ENCODE measurements at regions not wholly inside any gene's neighbourhood (a gene's known extent, or its start where the extent isn't known, plus 50 kb on each side); places are given as distances from the start of the nearest gene placed in this dataset.
A peak's percentile ranks its signal among the peaks of the same experiment; 100 is the strongest.

GRCh38 chr9:91151718-91152095, 210.0 kb downstream of the AUH start:
- Mint-ChIP-seq H3K4me3 (peak overlapping the region in 2 of 3 donors; percentile 35 to 45), H3K27ac (peak overlapping the region in 1 of 2 donors; percentile 47), H3K9me3 (peaks cover 0 to 3% (median 2%) of the 10 kb centered on the region in 3 donors), H3K27me3 (peaks cover 0 to 2% of the 10 kb centered on the region in 2 donors), H3K36me3 (no peaks in the 10 kb centered on the region), H3K4me1 (peaks cover 35 to 59% (median 46%) of the 10 kb centered on the region in 3 donors)
- POLR2A ChIA-PET, result interaction anchor here in 1 of 2 donors (0.5 kb wide), 1 partner anchor 12 kb away, joined by 4 read pairs; no protein-coding TSS in a partner anchor
- DNase-seq (no peak), ATAC-seq (replicated peaks in 1 of 4) (no peak)
- Histone ChIP-seq H3K36me3 (ENCODE audit: control insufficient read depth in 2 of 2, extremely low read depth in 1 of 2, insufficient read depth in 1 of 2, low read length in 1 of 2) (no peaks in the 10 kb centered on the region), H3K9me3 (no peaks in the 10 kb centered on the region), H3K27me3 (replicated peaks in 1 of 2; ENCODE audit: control insufficient read depth in 2 of 2, extremely low read depth in 1 of 2, insufficient read depth in 2 of 2, low read length in 1 of 2) (no peaks in the 10 kb centered on the region), H3K4me1 (ENCODE audit: control insufficient read depth in 1 of 2, extremely low read depth in 1 of 2, insufficient read depth in 2 of 2, low read length in 2 of 2) (peaks cover 16 to 67% of the 10 kb centered on the region in 2 experiments), H3K4me3 (ENCODE audit: control insufficient read depth in 1 of 2, extremely low read depth in 1 of 2, low read length in 1 of 2) (no peak overlapping the region), H3K27ac (ENCODE audit: low read length) (peak overlapping the region; percentile 48)
- CTCF ChIA-PET, result interaction anchor here in 1 of 2 donors (1.3 to 1.4 kb wide), 3 partner anchors 41 to 102 kb away, joined by 3 to 4 read pairs (median 4); no protein-coding TSS in a partner anchor
- 40% methylated on average over 2 of the region's 4 CpGs for WGBS (ENCODE audit: insufficient coverage)

DNA sequence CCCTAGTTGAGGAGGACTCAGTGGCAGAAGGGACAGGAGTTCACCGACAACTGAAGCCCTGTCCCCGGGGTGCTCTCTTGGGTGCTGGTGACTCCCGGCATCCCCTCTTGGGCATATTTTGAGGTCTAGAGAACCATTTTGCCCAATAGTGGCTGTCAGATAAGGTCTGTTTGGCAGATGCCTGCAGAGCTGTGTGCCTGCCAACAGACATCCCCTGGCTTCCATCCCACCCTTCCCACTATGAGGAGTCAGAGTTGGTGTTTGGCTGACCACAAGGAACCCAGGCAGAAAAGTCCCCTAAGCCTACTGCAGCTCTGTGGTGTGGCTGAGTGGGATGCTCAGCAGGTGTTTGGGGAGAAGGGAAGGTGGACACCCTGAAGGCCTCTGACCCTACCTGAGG, 207.0 kb downstream of the AUH start:
- Histone ChIP-seq H3K36me3 (ENCODE audit: control insufficient read depth in 2 of 2, extremely low read depth in 1 of 2, insufficient read depth in 1 of 2, low read length in 1 of 2) (no peaks in the 10 kb centered on the region), H3K4me1 (ENCODE audit: control insufficient read depth in 1 of 2, extremely low read depth in 1 of 2, insufficient read depth in 2 of 2, low read length in 2 of 2) (peaks cover 16 to 67% of the 10 kb centered on the region in 2 experiments), H3K27ac (ENCODE audit: low read length) (no peak overlapping the region), H3K4me3 (ENCODE audit: control insufficient read depth in 1 of 2, extremely low read depth in 1 of 2, low read length in 1 of 2) (no peak overlapping the region), H3K9me3 (no peaks in the 10 kb centered on the region), H3K27me3 (replicated peaks in 1 of 2; ENCODE audit: control insufficient read depth in 2 of 2, extremely low read depth in 1 of 2, insufficient read depth in 2 of 2, low read length in 1 of 2) (no peaks in the 10 kb centered on the region)
- Mint-ChIP-seq H3K27ac (no peak overlapping the region), H3K4me3 (no peak overlapping the region), H3K9me3 (no peaks in the 10 kb centered on the region), H3K36me3 (no peaks in the 10 kb centered on the region), H3K27me3 (peaks cover 0 to 2% of the 10 kb centered on the region in 2 donors), H3K4me1 (peaks cover 28 to 43% (median 30%) of the 10 kb centered on the region in 3 donors)
- DNase-seq, result no peak
- no peak for ATAC-seq (replicated peaks in 1 of 4)
- CTCF ChIA-PET, result no interaction called here
- WGBS (ENCODE audit: insufficient coverage), result no CpG with 5 or more reads among the region's 3 CpGs
- POLR2A ChIA-PET, result interaction anchor here in 1 of 2 donors (0.6 kb wide), 1 partner anchor 1835 kb away, joined by 5 read pairs; no protein-coding TSS in a partner anchor

DNA sequence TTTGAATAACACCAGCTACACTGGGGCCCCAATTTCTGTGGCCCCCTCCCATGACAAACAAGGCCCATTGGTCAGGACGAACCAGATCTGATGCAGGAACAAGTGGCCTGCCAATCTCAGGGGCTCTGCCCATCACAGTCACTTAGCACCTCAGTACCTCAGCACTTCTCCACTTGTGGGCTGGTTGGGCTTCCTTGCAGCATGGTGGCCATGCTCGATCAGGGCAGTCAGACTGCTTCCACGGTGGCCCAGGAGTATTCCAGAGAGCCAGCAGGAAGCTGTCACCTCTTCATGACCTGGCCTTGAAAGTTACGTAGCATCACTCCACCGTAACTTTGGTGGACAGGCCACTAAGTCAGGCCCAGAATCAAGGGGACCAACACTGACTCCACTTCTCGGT, 206.5 kb downstream of the AUH start:
- Histone ChIP-seq H3K9me3 (no peaks in the 10 kb centered on the region), H3K27me3 (replicated peaks in 1 of 2; ENCODE audit: control insufficient read depth in 2 of 2, extremely low read depth in 1 of 2, insufficient read depth in 2 of 2, low read length in 1 of 2) (no peaks in the 10 kb centered on the region), H3K4me1 (ENCODE audit: control insufficient read depth in 1 of 2, extremely low read depth in 1 of 2, insufficient read depth in 2 of 2, low read length in 2 of 2) (peaks cover 16 to 67% of the 10 kb centered on the region in 2 experiments), H3K4me3 (ENCODE audit: control insufficient read depth in 1 of 2, extremely low read depth in 1 of 2, low read length in 1 of 2) (no peak overlapping the region), H3K36me3 (ENCODE audit: control insufficient read depth in 2 of 2, extremely low read depth in 1 of 2, insufficient read depth in 1 of 2, low read length in 1 of 2) (no peaks in the 10 kb centered on the region), H3K27ac (ENCODE audit: low read length) (peak overlapping the region; percentile 61)
- peaks cover 26 to 41% (median 27%) of the 10 kb centered on the region in 3 donors for H3K4me1 Mint-ChIP-seq
- POLR2A ChIA-PET, result interaction anchor here in 1 of 2 donors (0.6 kb wide), 1 partner anchor 1835 kb away, joined by 5 read pairs; no protein-coding TSS in a partner anchor
- 90% methylated on average over 5 of the region's 6 CpGs for WGBS (ENCODE audit: insufficient coverage)
- CTCF ChIA-PET, result no interaction called here
- no peak for ATAC-seq (replicated peaks in 1 of 4)
- no peak for DNase-seq
- H3K9me3 Mint-ChIP-seq, result no peaks in the 10 kb centered on the region
- H3K27ac Mint-ChIP-seq, result no peak overlapping the region
- H3K36me3 Mint-ChIP-seq, result no peaks in the 10 kb centered on the region
- no peak overlapping the region for H3K4me3 Mint-ChIP-seq
- H3K27me3 Mint-ChIP-seq, result peaks cover 0 to 2% of the 10 kb centered on the region in 2 donors

DNA sequence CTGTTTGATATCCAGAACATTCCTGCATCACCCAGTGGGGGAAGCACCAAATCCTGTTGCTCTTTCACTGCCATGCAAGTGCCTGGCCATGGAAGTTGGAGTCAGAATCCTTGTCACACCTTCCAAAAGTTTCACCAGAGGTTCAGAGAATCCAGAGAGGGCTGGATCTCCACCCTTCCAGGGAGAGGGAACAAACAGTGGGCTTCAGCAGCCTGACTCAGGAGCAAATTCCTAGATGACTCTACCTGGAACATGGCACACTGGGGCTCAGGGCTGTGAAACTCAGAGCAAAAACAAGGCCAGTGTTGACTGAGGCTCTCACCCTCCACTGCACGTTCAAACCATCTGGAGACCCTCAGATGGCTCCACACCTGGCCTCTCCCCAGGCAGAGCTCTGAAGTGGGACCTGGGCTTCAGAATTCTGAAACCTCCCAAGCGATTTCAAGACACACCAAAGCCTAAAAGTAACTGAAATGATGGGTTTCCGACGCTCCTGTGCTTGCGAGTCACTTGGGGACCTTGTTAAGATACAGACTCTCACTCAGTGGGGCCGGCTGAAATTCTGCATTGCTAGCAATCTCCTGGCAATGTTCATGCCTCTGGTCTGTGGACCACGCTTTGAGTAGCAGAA, 205.9 kb downstream of the AUH start:
- ATAC-seq (replicated peaks in 1 of 4), result no peak
- Mint-ChIP-seq H3K4me1 (peaks cover 19 to 35% (median 20%) of the 10 kb centered on the region in 3 donors), H3K9me3 (no peaks in the 10 kb centered on the region), H3K27ac (no peak overlapping the region), H3K4me3 (no peak overlapping the region), H3K27me3 (peaks cover 0 to 2% of the 10 kb centered on the region in 2 donors), H3K36me3 (no peaks in the 10 kb centered on the region)
- WGBS (ENCODE audit: insufficient coverage), result 100% methylated on average over 2 of the region's 7 CpGs
- Histone ChIP-seq H3K4me3 (ENCODE audit: control insufficient read depth in 1 of 2, extremely low read depth in 1 of 2, low read length in 1 of 2) (no peak overlapping the region), H3K27ac (ENCODE audit: low read length) (peak overlapping the region; percentile 61), H3K27me3 (replicated peaks in 1 of 2; ENCODE audit: control insufficient read depth in 2 of 2, extremely low read depth in 1 of 2, insufficient read depth in 2 of 2, low read length in 1 of 2) (no peaks in the 10 kb centered on the region), H3K36me3 (ENCODE audit: control insufficient read depth in 2 of 2, extremely low read depth in 1 of 2, insufficient read depth in 1 of 2, low read length in 1 of 2) (no peaks in the 10 kb centered on the region), H3K9me3 (no peaks in the 10 kb centered on the region), H3K4me1 (ENCODE audit: control insufficient read depth in 1 of 2, extremely low read depth in 1 of 2, insufficient read depth in 2 of 2, low read length in 2 of 2) (peaks cover 12 to 66% of the 10 kb centered on the region in 2 experiments)
- POLR2A ChIA-PET, result no interaction called here
- no peak for DNase-seq
- CTCF ChIA-PET, result no interaction called here

DNA sequence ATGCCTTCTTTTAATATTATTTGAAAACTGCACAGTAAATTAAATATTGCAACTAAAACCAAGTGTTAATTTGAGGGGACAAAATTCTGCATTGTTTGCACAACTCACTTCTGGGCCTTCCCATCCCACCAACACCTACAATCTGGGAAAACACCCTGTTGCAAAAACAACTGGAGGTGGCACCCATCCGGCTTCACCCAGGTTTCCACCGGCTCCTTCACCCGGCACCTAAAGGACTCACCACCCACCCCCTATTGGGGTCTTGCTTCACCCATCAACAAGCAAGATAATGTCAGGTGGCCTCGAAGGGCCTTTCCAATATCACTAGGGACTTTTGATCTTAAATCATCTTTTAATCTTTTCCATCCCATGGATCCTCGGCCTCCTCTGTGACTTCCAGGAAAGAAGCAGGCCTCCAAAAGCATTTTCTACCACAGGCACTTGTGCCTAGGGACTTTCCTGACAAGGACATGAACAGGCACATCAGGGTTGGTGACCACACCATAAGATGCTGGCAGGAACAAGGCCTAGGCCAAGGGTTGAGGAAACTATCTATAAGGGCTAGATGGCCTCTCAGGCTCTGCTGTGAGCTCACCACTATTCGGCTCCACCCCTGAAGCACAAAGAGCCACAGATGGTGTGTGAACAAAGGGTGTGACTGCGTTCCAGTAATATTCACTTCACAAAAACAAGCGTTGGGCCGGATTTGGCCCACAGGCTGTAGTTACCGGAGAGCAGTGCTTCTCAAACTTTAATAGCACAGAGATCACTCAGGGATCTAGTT, 205.1 kb downstream of the AUH start:
- WGBS (ENCODE audit: insufficient coverage), result 83% methylated on average over 9 of the region's 10 CpGs
- H3K27ac Mint-ChIP-seq, result no peak overlapping the region
- peaks cover 0 to 2% of the 10 kb centered on the region in 2 donors for H3K27me3 Mint-ChIP-seq
- DNase-seq (peak in 8 of 35 experiments; percentile 22 to 54 (median 36)), ATAC-seq (replicated peaks in 1 of 4) (peak in 1 of 4 experiments; percentile 20)
- peaks cover 11 to 33% (median 13%) of the 10 kb centered on the region in 3 donors for H3K4me1 Mint-ChIP-seq
- no peaks in the 10 kb centered on the region for H3K36me3 Mint-ChIP-seq
- Histone ChIP-seq H3K4me1 (ENCODE audit: control insufficient read depth in 1 of 2, extremely low read depth in 1 of 2, insufficient read depth in 2 of 2, low read length in 2 of 2) (peaks cover 4 to 70% of the 10 kb centered on the region in 2 experiments), H3K4me3 (ENCODE audit: control insufficient read depth in 1 of 2, extremely low read depth in 1 of 2, low read length in 1 of 2) (no peak overlapping the region), H3K36me3 (ENCODE audit: control insufficient read depth in 2 of 2, extremely low read depth in 1 of 2, insufficient read depth in 1 of 2, low read length in 1 of 2) (no peaks in the 10 kb centered on the region), H3K9me3 (no peaks in the 10 kb centered on the region), H3K27me3 (replicated peaks in 1 of 2; ENCODE audit: control insufficient read depth in 2 of 2, extremely low read depth in 1 of 2, insufficient read depth in 2 of 2, low read length in 1 of 2) (no peaks in the 10 kb centered on the region), H3K27ac (ENCODE audit: low read length) (peak overlapping the region; percentile 61)
- H3K4me3 Mint-ChIP-seq, result no peak overlapping the region
- H3K9me3 Mint-ChIP-seq, result no peaks in the 10 kb centered on the region
- ChIA-PET CTCF (no interaction called here), POLR2A (no interaction called here)

DNA sequence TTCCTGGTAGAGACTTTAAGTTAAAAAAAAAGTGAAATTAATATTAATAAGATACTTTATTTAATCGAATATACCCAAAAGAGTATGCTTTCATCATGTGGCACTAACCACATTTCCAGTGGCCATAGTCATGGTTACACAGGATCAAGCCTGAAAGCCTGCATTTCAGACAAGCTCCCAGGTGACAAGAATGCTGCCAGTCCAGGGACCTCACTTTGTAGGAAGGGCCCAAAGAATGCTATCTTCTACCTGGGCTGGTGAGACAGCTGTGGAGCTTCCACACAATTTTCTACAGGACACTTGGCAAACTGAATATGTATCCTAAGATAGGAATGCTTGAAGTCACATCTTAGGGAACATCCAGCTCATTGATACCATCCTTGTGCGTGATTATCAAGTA, 203.8 kb downstream of the AUH start:
- Histone ChIP-seq H3K4me1 (ENCODE audit: control insufficient read depth in 1 of 2, extremely low read depth in 1 of 2, insufficient read depth in 2 of 2, low read length in 2 of 2) (peaks cover 6 to 70% of the 10 kb centered on the region in 2 experiments), H3K9me3 (no peaks in the 10 kb centered on the region), H3K27ac (ENCODE audit: low read length) (no peak overlapping the region), H3K4me3 (ENCODE audit: control insufficient read depth in 1 of 2, extremely low read depth in 1 of 2, low read length in 1 of 2) (no peak overlapping the region), H3K27me3 (replicated peaks in 1 of 2; ENCODE audit: control insufficient read depth in 2 of 2, extremely low read depth in 1 of 2, insufficient read depth in 2 of 2, low read length in 1 of 2) (no peaks in the 10 kb centered on the region), H3K36me3 (ENCODE audit: control insufficient read depth in 2 of 2, extremely low read depth in 1 of 2, insufficient read depth in 1 of 2, low read length in 1 of 2) (no peaks in the 10 kb centered on the region)
- no peak for ATAC-seq (replicated peaks in 1 of 4)
- WGBS (ENCODE audit: insufficient coverage), result no CpG with 5 or more reads among the region's 2 CpGs
- DNase-seq, result no peak
- no peak overlapping the region for H3K4me3 Mint-ChIP-seq
- no peaks in the 10 kb centered on the region for H3K9me3 Mint-ChIP-seq
- no peaks in the 10 kb centered on the region for H3K36me3 Mint-ChIP-seq
- CTCF ChIA-PET, result no interaction called here
- POLR2A ChIA-PET, result no interaction called here
- no peaks in the 10 kb centered on the region for H3K27me3 Mint-ChIP-seq
- H3K4me1 Mint-ChIP-seq, result peaks cover 10 to 33% (median 14%) of the 10 kb centered on the region in 3 donors
- H3K27ac Mint-ChIP-seq, result no peak overlapping the region
